NCI-H510A (cell line): ENCODE measurements at regions not wholly inside any gene's neighbourhood (a gene's known extent, or its start where the extent isn't known, plus 50 kb on each side); places are given as distances from the start of the nearest gene placed in this dataset.
A peak's percentile ranks its signal among the peaks of the same experiment; 100 is the strongest.
"Not testable (repeated sequence)": the region's sequence is repeated elsewhere in the genome, so short reads cannot be mapped to it uniquely, and the experiment has no call there.

Source experiments
- DNase-seq: peaks from one replicate; lab custom pipeline; 2025; lab: John Stamatoyannopoulos, UW

GRCh38 chr9:104269996-104270963 lies 176.2 kb downstream of the SMC2 start:
- no peak for DNase-seq

DNA sequence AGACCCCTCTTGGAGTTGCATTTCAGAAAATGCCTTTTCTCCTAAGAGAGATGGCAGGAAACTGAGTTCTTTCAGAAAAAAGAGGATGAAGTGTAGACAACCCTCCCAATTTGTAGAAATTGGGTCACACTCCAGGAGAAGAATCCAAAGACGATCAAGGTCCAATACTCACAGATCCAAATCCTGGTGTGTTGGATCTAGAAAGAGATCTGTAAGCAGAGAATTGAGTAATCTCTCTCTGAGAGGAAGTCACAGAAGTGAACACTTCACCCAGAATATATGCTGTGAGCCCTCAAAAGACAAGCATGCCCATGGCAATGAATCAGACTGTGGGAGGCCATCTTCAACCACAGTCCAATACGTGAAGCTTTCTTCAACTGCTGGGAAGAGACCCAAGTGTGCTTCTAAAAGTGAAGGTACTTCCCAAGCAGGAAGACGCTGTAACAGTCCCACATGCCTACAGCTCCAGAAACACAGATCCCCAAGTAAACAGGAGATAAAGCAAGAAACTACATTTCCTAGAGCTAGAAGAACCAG lies 182.7 kb downstream of the SMC2 start:
- DNase-seq: no peak

- no peak for DNase-seq
These were observed 184.9 kb downstream of the SMC2 start for GRCh38 chr9:104278929-104279496.

GRCh38 chr9:104279535-104280177 lies 185.5 kb downstream of the SMC2 start:
- no peak for DNase-seq

- no peak for DNase-seq
These were observed 186.1 kb downstream of the SMC2 start for GRCh38 chr9:104280178-104280560.

GRCh38 chr9:104280711-104281110 lies 186.6 kb downstream of the SMC2 start:
- no peak for DNase-seq

DNA sequence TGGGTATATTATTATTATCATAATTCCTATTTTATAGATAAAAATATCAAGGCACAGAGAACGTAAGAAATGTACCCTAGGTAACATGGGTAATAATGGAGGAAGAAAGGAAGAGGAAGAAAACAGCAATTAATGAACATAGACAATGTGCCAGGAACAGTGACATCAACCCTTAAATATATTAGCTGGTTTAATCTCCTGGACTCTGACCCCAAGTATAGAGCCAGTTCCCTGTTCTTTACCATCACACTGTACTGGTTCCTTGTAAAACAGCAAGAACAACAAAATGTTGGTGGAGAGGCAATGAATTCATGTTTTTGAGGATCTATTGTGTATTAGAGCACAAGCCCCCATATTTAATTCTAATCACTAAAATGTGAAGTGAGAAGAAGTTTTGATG lies 192.1 kb downstream of the SMC2 start:
- no peak for DNase-seq

DNA sequence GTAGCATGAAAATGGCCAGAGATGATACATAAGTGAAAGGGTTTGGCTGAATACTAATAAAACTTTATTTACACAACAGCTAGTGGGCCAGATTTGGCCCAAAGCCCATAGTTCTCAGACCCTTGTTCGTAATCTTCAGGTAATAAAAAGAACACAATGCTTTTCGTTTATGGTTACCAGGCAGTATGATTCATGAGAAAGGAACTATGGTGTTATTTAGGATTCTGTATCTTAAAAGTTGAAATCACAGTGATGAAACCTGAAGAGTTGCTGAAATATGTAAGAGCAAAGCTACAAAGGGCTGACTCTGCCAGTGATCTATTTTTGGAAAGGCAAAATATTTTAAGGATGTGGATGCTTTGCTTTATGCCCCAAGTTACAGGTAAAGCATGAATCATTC lies 192.7 kb downstream of the SMC2 start:
- no peak for DNase-seq

- DNase-seq: no peak
These were observed 193.3 kb downstream of the SMC2 start for GRCh38 chr9:104287253-104287878.

- no peak for DNase-seq
These were observed 199.8 kb downstream of the SMC2 start for GRCh38 chr9:104293877-104294276.

DNA sequence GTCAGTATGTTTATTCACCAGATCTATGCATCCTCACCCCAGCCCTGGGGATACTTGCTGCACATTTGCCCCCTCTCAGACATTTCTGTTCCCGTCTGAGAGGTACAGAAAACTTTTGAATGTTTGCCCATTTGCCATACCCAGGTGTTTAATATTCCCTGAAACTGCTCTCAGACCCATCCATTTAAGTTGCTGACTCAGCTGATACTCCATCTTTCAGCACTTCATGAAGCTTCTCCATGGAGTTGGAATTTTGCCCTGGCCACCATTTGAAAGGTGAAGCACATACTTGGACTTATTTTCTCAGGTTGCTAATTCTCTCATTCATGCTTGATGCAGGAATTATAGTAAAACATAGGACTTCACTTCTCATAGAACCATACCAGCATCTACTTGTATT lies 203.9 kb upstream of the OR13F1 start:
- DNase-seq: no peak

- DNase-seq: peak; percentile 1
These were observed 202.3 kb upstream of the OR13F1 start for GRCh38 chr9:104301755-104302154.

DNA sequence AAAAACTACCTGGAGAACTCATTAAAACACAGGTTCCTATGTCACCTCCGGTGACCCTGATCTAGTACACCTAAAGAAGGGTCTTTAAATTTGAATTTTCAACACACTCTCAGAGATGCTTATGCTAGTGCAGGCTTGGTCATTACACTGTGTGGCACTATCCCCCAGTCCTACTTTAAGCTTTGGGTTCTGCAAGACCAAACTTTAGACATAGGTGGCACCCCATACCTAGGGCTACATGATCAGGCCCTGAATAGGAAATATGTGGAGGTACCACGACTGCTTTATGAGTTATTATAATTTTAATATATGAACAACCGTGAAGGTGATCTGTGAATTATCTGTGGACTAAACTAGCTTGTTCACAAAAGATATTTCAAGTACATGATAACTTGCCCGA lies 201.3 kb upstream of the OR13F1 start:
- no peak for DNase-seq

GRCh38 chr9:104304925-104305324 lies 199.1 kb upstream of the OR13F1 start:
- no peak for DNase-seq

DNA sequence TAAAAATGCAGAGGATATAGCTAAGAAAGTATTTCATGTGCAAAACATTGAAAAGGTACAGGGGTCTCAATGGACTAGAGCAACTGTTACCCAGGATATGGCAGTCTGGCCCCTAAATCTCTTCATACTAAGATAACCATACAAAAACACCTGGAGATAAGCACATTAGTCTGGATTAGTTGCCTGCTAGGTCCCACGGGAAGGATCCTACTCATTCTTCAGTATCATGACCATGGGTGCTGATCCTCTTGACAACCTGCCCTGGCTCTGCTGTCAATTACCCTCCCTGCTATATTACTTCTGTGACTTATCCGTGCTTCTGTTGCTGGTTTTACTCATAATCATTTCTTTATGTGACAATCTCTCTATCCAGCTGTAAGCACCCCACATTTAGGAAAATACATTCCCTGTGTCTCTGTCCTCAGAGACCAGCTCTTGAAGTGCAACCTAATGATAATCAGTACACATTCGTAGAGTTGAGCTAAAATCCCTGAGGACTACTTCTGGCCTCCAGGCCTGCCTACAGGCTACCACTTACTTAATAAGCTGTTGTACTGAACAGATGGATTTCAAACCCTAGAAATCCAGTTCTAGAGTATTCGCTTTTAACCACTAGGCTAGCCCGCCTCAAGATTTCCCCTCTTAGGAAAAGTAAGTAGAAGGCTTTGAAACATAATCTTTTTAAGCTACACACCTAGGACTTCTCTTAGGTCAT lies 190.5 kb upstream of the OR13F1 start:
- no peak for DNase-seq

- not testable (repeated sequence) for DNase-seq
These were observed 187.7 kb upstream of the OR13F1 start for GRCh38 chr9:104316201-104317009.

DNA sequence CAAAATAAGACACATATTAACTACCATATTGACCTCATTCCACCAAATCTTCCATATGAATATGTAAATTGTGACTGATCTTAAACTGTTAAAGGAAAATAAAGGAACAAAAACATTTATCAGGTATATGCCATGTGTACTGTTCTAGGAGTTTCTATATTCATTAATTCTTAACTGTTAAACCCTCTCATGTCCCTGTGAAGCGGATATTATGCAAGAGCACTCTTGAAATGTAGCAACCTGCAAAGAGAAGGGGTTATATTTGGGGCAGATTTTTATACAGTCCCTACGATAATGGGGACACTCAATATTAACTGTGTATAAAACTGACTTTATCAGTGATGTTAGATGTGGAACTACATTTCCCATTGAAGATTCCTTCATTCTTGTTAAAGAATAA lies 184.9 kb upstream of the OR13F1 start:
- no peak for DNase-seq

DNA sequence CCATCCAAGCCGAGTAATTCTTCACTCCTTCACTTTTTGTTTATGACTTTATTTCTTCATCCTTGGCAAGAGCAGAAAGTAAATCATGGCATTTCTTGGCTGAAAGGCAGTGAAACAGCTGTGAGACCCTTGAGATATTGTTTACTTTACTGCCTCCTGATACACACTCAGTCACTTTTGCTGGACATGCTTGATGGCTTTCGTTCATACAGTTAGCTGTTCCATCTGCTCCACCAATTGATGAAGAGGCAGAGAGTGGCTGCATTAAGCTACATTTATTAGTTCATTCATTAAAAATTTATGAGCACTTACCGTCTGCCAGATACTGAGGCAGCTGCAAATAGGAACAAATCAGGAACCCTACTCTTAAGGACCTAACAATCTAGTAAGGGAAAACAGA lies 184.4 kb upstream of the OR13F1 start:
- peak; percentile 70 for DNase-seq

- no peak for DNase-seq
These were observed 181.5 kb upstream of the OR13F1 start for GRCh38 chr9:104322596-104322995.

GRCh38 chr9:104323967-104324694 lies 179.9 kb upstream of the OR13F1 start:
- not testable (repeated sequence) for DNase-seq
